HepG2 (cell line): ENCODE measurements at regions not wholly inside any gene's neighbourhood (a gene's known extent, or its start where the extent isn't known, plus 50 kb on each side); places are given as distances from the start of the nearest gene placed in this dataset.

Experiments
- CEBPZ ChIP-seq: IDR thresholded peaks from 2 replicates; pipeline ENCODE4 v1.6.1; 2012; ENCODE audit warnings: low read length, improper control_type of control experiment
- CREB1 ChIP-seq, 2 experiments: fragments of 450-650 bp in 1 of 2; IDR thresholded peaks; 2 replicates each; pipeline ENCODE4 v1.6.1; 2016 to 2017; ENCODE audit warnings: control low read depth in 1 of 2, mild to moderate bottlenecking in 1 of 2, missing compliant biosample characterization in 1 of 2, missing genetic modification characterization in 1 of 2
- CTCF ChIP-seq: sonication (generic); formaldehyde crosslinking; IDR thresholded peaks from 2 replicates; pipeline ENCODE4 v1.5.0; 2020; ENCODE audit warnings: mild to moderate bottlenecking, missing genetic modification reagents, moderate library complexity
- DMAP1 ChIP-seq: IDR thresholded peaks from 2 replicates; pipeline ENCODE4 v1.6.1; 2016
- GRHL1 ChIP-seq: sonication (generic); formaldehyde crosslinking; conservative IDR thresholded peaks from 2 replicates; pipeline ENCODE4 v1.8.0; 2022; ENCODE audit warnings: missing genetic modification reagents
- IKZF4 ChIP-seq: sonication (generic); formaldehyde crosslinking; IDR thresholded peaks from 2 replicates; pipeline ENCODE4 v1.5.1; 2020; ENCODE audit warnings: borderline replicate concordance, mild to moderate bottlenecking, low read depth, missing genetic modification reagents; ENCODE audit errors: not compliant biosample characterization
- KDM4B ChIP-seq: sonication (generic); formaldehyde crosslinking; IDR thresholded peaks from 2 replicates; pipeline ENCODE4 v1.4.0; 2020; ENCODE audit warnings: missing genetic modification reagents
- ONECUT2 ChIP-seq: sonication (generic); formaldehyde crosslinking; IDR thresholded peaks from 2 replicates; pipeline ENCODE4 v1.4.0; 2020; ENCODE audit warnings: missing genetic modification reagents
- TCF12 ChIP-seq, 2 experiments: fragments of 450-650 bp in 1 of 2; sonication (generic) in 1 of 2; formaldehyde crosslinking in 1 of 2; IDR thresholded peaks; 2 replicates each; pipeline versions ENCODE4 v1.6.1 to v1.8.0; 2017 to 2022; ENCODE audit warnings: antibody characterized with exemption in 1 of 2, mild to moderate bottlenecking in 1 of 2, missing genetic modification reagents in 1 of 2, moderate library complexity in 1 of 2
- ZFYVE20 ChIP-seq: sonication (generic); formaldehyde crosslinking; IDR thresholded peaks from 2 replicates; pipeline ENCODE4 v1.8.0; 2023; ENCODE audit warnings: low read depth, mild to moderate bottlenecking, moderate library complexity, missing genetic modification reagents, borderline replicate concordance
- ZNF331 ChIP-seq: sonication (generic); formaldehyde crosslinking; IDR thresholded peaks from 2 replicates; pipeline ENCODE4 v1.4.0; 2020; ENCODE audit warnings: missing genetic modification reagents
- ZNF33B ChIP-seq: sonication (generic); formaldehyde crosslinking; IDR thresholded peaks from 2 replicates; pipeline ENCODE4 v1.5.1; 2020; ENCODE audit warnings: mild to moderate bottlenecking, missing genetic modification reagents
- ZNF350 ChIP-seq: sonication (generic); formaldehyde crosslinking; IDR thresholded peaks from 2 replicates; pipeline ENCODE4 v1.4.0; 2020; ENCODE audit warnings: mild to moderate bottlenecking, low read depth, missing genetic modification reagents, borderline replicate concordance
- ZNF556 ChIP-seq: sonication (generic); formaldehyde crosslinking; IDR thresholded peaks from 2 replicates; pipeline ENCODE4 v1.4.0; 2020; ENCODE audit warnings: mild to moderate bottlenecking, missing genetic modification reagents, borderline replicate concordance

- no peak for TF ChIP-seq ZNF33B (CRISPR knock-in tag)
- TF ChIP-seq CEBPZ, result no peak
- no peak for TF ChIP-seq TCF12 (IDR thresholded peaks at IDR 0.05)
- no peak for TF ChIP-seq TCF12 (CRISPR knock-in tag; IDR thresholded peaks at IDR 0.05)
- TF ChIP-seq ZNF556 (CRISPR knock-in tag), result no peak
- no peak for TF ChIP-seq DMAP1
- TF ChIP-seq ZNF331, result no peak
- no peak for TF ChIP-seq CTCF (CRISPR knock-in tag)
- no peak for TF ChIP-seq ZNF350 (CRISPR knock-in tag)
- TF ChIP-seq CREB1 (IDR thresholded peaks at IDR 0.05), result no peak
- TF ChIP-seq CREB1 (CRISPR knock-in tag; IDR thresholded peaks at IDR 0.05), result no peak
- TF ChIP-seq GRHL1 (CRISPR knock-in tag), result no peak
- TF ChIP-seq ZFYVE20 (CRISPR knock-in tag), result no peak
- TF ChIP-seq KDM4B (CRISPR knock-in tag), result no peak
- TF ChIP-seq IKZF4 (CRISPR knock-in tag), result no peak
- TF ChIP-seq ONECUT2, result no peak
Measured at GRCh38 chr1:212167098-212167497, 118.1 kb upstream of the PPP2R5A start.
